Dendritic cell treated with granulocyte-macrophage colony-stimulating factor and Interleukin-4, amounts not matched to agents 40 ng/mL and 50 ng/mL, for 4 days (primary cell): ENCODE measurements at regions not wholly inside any gene's neighbourhood (a gene's known extent, or its start where the extent isn't known, plus 50 kb on each side); places are given as distances from the start of the nearest gene placed in this dataset.
"Not testable (repeated sequence)": the region's sequence is repeated elsewhere in the genome, so short reads cannot be mapped to it uniquely, and the experiment has no call there.

Source experiments
- H3K27ac Mint-ChIP-seq: one replicate; pipeline ENCODE4 v1.8.0; 2022; ENCODE audit warnings: mild to moderate bottlenecking, mixed read lengths
- H3K27me3 Mint-ChIP-seq: one replicate; pipeline ENCODE4 v1.8.0; 2022; ENCODE audit warnings: mild to moderate bottlenecking, mixed read lengths
- H3K36me3 Mint-ChIP-seq: one replicate; pipeline ENCODE4 v1.8.0; 2022; ENCODE audit warnings: low read depth, mixed read lengths
- H3K4me1 Mint-ChIP-seq: one replicate; pipeline ENCODE4 v1.8.0; 2022; ENCODE audit warnings: low read depth, mixed read lengths
- H3K4me3 Mint-ChIP-seq: one replicate; pipeline ENCODE4 v1.8.0; 2022; ENCODE audit warnings: mild to moderate bottlenecking, moderate library complexity, mixed read lengths
- H3K9me3 Mint-ChIP-seq: one replicate; pipeline ENCODE4 v1.8.0; 2022; ENCODE audit warnings: mixed read lengths
- intact Hi-C: fragments of 100-400 bp; cut with micrococcal nuclease; formaldehyde crosslinking; loops from one replicate; pipeline ENCODE4 v1.15.0; 2022

DNA sequence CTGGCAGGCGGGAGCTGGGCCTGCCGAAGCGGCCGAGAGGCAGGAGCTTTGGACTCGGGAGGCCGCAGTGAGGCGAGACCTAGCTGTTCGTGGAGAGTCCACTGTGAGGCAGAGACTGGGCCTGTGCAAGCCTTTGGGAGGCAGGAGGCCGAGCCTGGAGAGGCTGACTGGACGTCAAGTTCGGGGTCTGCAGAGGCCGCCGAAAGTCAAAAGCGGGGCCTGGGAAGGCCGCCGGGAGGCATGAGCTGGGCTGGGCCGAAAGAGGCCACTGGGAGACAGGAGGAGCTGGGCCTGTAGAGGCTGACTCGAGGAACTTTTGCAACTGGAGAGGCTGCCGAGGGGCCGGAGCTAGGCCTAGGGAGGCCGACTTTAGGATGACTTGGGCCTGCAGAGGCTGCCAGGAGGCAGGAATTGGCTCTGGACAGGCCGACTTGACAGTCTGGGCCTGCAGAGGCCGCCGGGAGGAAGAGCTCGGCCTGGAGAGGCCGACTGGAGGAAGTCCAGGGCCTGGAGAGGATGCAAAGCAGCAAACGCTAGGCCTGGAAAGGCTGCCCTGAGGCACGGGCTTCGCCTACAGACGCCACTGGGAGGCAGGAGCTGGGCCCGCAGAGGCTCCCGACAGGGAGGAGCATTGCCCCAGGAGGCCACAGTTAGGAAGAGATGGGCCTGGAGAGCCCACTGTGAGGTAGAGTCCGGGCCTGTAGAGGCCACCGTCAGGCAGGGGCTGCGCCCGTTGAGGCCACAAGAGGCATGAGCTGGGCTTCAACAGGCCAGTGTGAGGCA, 304.0 kb downstream of the ZNF479 start:
- H3K4me1 Mint-ChIP-seq, H3K27me3 Mint-ChIP-seq, intact Hi-C loops, H3K36me3 Mint-ChIP-seq, H3K4me3 Mint-ChIP-seq, H3K27ac Mint-ChIP-seq: not testable (repeated sequence)
- H3K9me3 Mint-ChIP-seq: peaks cover 64% of the 10 kb centered on the region

- H3K4me1 Mint-ChIP-seq, H3K36me3 Mint-ChIP-seq, H3K27me3 Mint-ChIP-seq, H3K4me3 Mint-ChIP-seq, intact Hi-C loops, H3K27ac Mint-ChIP-seq: not testable (repeated sequence)
- H3K9me3 Mint-ChIP-seq: peaks cover 65% of the 10 kb centered on the region
Observed at GRCh38 chr7:56827539-56827938, 304.7 kb downstream of the ZNF479 start.

DNA sequence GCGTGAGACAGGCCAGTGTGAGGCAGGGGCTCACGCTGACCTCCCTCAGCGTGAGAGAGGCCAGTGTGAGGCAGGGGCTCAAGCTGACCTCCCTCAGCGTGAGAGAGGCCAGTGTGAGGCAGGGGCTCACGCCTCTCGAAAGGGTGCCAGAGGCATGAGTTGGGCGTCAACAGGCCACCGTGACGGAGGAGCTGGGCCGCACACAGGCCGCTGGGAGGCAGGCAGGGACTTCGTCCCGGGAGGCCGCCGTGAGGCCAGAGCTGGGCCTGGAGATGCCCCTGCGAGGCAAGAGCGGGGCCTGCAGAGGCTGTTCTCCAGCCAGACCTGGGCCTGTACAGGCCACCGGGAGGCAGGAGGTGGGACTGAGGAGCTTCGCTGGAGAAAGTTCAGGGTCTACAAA, 305.7 kb downstream of the ZNF479 start:
- intact Hi-C loops, H3K27ac Mint-ChIP-seq, H3K4me3 Mint-ChIP-seq, H3K4me1 Mint-ChIP-seq, H3K27me3 Mint-ChIP-seq, H3K36me3 Mint-ChIP-seq: not testable (repeated sequence)
- H3K9me3 Mint-ChIP-seq: peaks cover 55% of the 10 kb centered on the region

DNA sequence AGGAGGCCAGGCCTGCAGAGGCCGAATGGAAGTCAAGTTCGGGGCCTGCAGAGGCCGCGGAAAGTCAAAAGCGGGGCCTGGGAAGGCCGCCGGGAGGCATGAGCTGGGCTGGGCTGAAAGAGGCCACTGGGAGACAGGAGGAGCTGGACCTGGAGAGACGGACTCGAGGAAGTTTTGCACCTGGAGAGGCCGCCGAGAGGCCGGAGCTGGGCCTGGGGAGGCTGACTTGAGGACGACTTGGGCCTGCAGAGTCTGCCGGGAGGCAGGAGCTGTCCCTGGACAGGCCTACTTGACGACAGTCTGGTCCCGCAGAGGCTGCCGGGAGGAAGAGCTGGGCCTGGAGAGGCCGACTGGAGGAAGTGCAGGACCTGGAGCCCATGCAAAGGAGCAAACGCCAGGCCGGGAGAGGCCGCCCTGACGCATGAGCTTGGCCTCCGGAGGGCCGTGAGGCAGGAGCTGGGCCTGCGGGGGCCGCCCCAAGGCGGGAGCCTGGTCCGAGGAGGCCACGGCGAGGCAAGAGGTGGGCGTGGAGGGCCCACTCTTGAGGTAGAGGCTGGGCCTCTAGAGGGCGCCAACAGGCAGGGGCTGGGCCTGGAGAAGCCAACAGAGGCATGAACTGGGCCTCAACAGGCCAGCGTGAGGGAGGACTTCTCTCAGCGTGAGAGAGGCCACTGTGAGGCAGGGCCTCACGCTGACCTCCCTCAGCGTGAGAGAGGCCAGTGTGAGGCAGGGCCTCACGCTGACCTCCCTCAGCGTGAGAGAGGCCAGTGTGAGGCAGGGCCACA, 306.3 kb downstream of the ZNF479 start:
- H3K4me3 Mint-ChIP-seq, H3K27ac Mint-ChIP-seq, H3K36me3 Mint-ChIP-seq, intact Hi-C loops, H3K4me1 Mint-ChIP-seq, H3K27me3 Mint-ChIP-seq: not testable (repeated sequence)
- peaks cover 49% of the 10 kb centered on the region for H3K9me3 Mint-ChIP-seq

DNA sequence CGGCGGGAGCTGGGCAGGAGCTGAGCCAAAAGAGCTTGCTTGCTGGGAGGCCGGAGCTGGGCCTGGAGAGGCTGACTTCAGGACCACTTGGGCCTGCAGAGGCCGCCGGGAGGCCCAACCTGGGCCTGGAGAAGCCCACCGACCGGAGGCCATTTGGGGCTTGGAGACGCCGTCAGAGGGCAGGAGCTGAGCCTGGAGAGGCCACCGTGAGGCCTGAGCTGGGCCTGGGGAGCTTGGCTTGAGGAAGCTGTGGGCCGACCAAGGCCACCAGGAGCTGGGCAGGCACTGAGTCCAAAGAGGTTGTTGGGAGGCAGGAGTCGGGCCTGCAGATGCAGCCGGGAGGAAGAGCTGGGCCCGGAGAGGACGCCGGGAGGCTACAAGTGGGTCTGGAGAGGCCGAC, 307.1 kb downstream of the ZNF479 start:
- H3K27ac Mint-ChIP-seq, H3K36me3 Mint-ChIP-seq, H3K4me1 Mint-ChIP-seq, H3K27me3 Mint-ChIP-seq, H3K4me3 Mint-ChIP-seq, intact Hi-C loops: not testable (repeated sequence)
- H3K9me3 Mint-ChIP-seq: peaks cover 41% of the 10 kb centered on the region

DNA sequence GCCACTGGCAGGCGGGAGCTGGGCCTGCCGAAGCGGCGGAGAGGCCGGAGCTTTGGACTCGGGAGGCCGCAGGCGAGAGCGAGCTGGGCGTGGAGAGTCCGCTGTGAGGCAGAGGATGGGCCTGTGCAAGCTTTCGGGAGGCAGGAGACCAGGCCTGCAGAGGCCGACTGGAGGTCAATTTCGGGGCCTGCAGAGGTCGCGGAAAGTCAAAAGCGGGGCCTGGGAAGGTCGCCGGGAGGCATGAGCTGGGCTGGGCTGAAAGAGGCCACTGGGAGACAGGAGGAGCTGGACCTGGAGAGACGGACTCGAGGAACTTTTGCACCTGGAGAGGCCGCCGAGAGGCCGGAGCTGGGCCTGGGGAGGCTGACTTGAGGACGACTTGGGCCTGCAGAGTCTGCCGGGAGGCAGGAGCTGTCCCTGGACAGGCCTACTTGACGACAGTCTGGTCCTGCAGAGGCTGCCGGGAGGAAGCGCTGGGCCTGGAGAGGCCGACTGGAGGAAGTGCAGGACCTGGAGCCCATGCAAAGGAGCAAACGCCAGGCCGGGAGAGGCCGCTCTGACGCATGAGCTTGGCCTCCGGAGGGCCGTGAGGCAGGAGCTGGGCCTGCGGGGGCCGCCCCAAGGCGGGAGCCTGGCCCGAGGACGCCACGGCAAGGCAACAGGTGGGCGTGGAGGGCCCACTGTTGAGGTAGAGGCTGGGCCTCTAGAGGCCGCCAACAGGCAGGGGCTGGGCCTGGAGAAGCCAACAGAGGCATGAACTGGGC, 308.2 kb downstream of the ZNF479 start:
- H3K4me1 Mint-ChIP-seq, H3K27ac Mint-ChIP-seq, H3K27me3 Mint-ChIP-seq, intact Hi-C loops, H3K36me3 Mint-ChIP-seq, H3K4me3 Mint-ChIP-seq: not testable (repeated sequence)
- H3K9me3 Mint-ChIP-seq: peaks cover 35% of the 10 kb centered on the region

GRCh38 chr7:56823231-56823630, 309.0 kb downstream of the ZNF479 start:
- H3K4me3 Mint-ChIP-seq, H3K4me1 Mint-ChIP-seq, H3K36me3 Mint-ChIP-seq, H3K27me3 Mint-ChIP-seq, H3K27ac Mint-ChIP-seq, intact Hi-C loops: not testable (repeated sequence)
- H3K9me3 Mint-ChIP-seq: peaks cover 27% of the 10 kb centered on the region

DNA sequence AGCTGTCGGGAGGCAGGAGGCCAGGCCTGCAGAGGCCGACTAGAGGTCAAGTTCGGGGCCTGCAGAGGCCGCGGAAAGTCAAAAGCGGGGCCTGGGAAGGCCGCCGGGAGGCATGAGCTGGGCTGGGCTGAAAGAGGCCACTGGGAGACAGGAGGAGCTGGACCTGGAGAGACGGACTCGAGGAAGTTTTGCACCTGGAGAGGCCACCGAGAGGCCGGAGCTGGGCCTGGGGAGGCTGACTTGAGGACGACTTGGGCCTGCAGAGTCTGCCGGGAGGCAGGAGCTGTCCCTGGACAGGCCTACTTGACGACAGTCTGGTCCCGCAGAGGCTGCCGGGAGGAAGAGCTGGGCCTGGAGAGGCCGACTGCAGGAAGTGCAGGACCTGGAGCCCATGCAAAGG, 310.1 kb downstream of the ZNF479 start:
- intact Hi-C loops, H3K27ac Mint-ChIP-seq, H3K4me1 Mint-ChIP-seq, H3K27me3 Mint-ChIP-seq, H3K4me3 Mint-ChIP-seq, H3K36me3 Mint-ChIP-seq: not testable (repeated sequence)
- H3K9me3 Mint-ChIP-seq: peaks cover 16% of the 10 kb centered on the region

DNA sequence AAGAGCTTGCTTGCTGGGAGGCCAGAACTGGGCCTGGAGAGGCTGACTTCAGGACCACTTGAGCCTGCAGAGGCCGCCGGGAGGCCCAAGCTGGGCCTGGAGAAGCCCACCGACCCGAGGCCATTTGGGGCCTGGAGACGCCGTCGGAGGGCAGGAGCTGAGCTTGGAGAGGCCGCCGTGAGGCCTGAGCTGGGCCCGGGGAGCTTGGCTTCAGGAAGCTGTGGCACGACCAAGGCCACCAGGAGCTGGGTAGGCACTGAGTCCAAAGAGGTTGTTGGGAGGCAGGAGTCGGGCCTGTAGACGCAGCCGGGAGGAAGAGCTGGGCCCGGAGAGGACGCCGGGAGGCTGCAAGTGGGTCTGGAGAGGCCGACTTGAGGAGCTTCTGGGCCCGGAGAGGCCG, 310.7 kb downstream of the ZNF479 start:
- H3K4me1 Mint-ChIP-seq, H3K27me3 Mint-ChIP-seq, H3K4me3 Mint-ChIP-seq, H3K36me3 Mint-ChIP-seq, H3K27ac Mint-ChIP-seq, intact Hi-C loops: not testable (repeated sequence)
- peaks cover 11% of the 10 kb centered on the region for H3K9me3 Mint-ChIP-seq

DNA sequence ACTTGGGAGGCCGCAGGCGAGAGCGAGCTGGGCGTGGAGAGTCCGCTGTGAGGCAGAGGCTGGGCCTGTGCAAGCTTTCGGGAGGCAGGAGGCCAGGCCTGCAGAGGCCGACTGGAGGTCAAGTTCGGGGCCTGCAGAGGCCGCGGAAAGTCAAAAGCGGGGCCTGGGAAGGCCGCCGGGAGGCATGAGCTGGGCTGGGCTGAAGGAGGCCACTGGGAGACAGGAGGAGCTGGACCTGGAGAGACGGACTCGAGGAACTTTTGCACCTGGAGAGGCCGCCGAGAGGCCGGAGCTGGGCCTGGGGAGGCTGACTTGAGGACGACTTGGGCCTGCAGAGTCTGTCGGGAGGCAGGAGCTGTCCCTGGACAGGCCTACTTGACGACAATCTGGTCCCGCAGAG, 314.0 kb downstream of the ZNF479 start:
- H3K36me3 Mint-ChIP-seq, H3K27me3 Mint-ChIP-seq, intact Hi-C loops, H3K4me3 Mint-ChIP-seq, H3K9me3 Mint-ChIP-seq, H3K4me1 Mint-ChIP-seq, H3K27ac Mint-ChIP-seq: not testable (repeated sequence)

DNA sequence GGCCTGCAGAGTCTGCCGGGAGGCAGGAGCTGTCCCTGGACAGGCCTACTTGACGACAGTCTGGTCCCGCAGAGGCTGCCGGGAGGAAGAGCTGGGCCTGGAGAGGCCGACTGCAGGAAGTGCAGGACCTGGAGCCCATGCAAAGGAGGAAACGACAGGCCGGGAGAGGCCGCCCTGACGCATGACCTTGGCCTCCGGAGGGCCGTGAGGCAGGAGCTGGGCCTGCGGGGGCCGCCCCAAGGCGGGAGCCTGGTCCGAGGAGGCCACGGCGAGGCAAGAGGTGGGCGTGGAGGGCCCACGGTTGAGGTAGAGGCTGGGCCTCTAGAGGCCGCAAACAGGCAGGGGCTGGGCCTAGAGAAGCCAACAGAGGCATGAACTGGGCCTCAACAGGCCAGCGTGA, 317.3 kb downstream of the ZNF479 start:
- H3K27me3 Mint-ChIP-seq, H3K4me1 Mint-ChIP-seq, intact Hi-C loops, H3K27ac Mint-ChIP-seq, H3K4me3 Mint-ChIP-seq, H3K36me3 Mint-ChIP-seq: not testable (repeated sequence)
- H3K9me3 Mint-ChIP-seq: peaks cover 22% of the 10 kb centered on the region

GRCh38 chr7:56814390-56814789, 317.8 kb downstream of the ZNF479 start:
- H3K36me3 Mint-ChIP-seq, H3K27me3 Mint-ChIP-seq, H3K4me3 Mint-ChIP-seq, H3K27ac Mint-ChIP-seq, intact Hi-C loops, H3K4me1 Mint-ChIP-seq: not testable (repeated sequence)
- peaks cover 27% of the 10 kb centered on the region for H3K9me3 Mint-ChIP-seq

DNA sequence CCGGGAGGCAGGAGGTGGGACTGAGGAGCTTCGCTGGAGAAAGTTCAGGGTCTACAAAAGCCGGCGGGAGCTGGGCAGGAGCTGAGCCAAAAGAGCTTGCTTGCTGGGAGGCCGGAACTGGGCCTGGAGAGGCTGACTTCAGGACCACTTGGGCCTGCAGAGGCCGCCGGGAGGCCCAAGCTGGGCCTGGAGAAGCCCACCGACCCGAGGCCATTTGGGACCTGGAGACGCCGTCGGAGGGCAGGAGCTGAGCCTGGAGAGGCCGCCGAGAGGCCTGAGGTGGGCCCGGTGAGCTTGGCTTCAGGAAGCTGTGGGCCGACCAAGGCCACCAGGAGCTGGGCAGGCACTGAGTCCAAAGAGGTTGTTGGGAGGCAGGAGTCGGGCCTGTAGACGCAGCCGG, 318.3 kb downstream of the ZNF479 start:
- intact Hi-C loops, H3K27me3 Mint-ChIP-seq, H3K27ac Mint-ChIP-seq, H3K4me3 Mint-ChIP-seq, H3K36me3 Mint-ChIP-seq, H3K4me1 Mint-ChIP-seq: not testable (repeated sequence)
- H3K9me3 Mint-ChIP-seq: peaks cover 31% of the 10 kb centered on the region

- H3K27ac Mint-ChIP-seq, H3K4me1 Mint-ChIP-seq, intact Hi-C loops, H3K27me3 Mint-ChIP-seq, H3K36me3 Mint-ChIP-seq, H3K4me3 Mint-ChIP-seq: not testable (repeated sequence)
- peaks cover 37% of the 10 kb centered on the region for H3K9me3 Mint-ChIP-seq
Observed at GRCh38 chr7:56811516-56812070, 320.6 kb downstream of the ZNF479 start.
